SKM-1 treated with dmso at 0.1 percent for 144 hours (cell line): ENCODE measurements at regions not wholly inside any gene's neighbourhood (a gene's known extent, or its start where the extent isn't known, plus 50 kb on each side); places are given as distances from the start of the nearest gene placed in this dataset.
"Not testable (repeated sequence)": the region's sequence is repeated elsewhere in the genome, so short reads cannot be mapped to it uniquely, and the experiment has no call there.

Experiments used
- DNase-seq: peaks from one replicate; lab custom pipeline; 2025; ENCODE audit not compliant: unreplicated experiment; lab: John Stamatoyannopoulos, UW

DNA sequence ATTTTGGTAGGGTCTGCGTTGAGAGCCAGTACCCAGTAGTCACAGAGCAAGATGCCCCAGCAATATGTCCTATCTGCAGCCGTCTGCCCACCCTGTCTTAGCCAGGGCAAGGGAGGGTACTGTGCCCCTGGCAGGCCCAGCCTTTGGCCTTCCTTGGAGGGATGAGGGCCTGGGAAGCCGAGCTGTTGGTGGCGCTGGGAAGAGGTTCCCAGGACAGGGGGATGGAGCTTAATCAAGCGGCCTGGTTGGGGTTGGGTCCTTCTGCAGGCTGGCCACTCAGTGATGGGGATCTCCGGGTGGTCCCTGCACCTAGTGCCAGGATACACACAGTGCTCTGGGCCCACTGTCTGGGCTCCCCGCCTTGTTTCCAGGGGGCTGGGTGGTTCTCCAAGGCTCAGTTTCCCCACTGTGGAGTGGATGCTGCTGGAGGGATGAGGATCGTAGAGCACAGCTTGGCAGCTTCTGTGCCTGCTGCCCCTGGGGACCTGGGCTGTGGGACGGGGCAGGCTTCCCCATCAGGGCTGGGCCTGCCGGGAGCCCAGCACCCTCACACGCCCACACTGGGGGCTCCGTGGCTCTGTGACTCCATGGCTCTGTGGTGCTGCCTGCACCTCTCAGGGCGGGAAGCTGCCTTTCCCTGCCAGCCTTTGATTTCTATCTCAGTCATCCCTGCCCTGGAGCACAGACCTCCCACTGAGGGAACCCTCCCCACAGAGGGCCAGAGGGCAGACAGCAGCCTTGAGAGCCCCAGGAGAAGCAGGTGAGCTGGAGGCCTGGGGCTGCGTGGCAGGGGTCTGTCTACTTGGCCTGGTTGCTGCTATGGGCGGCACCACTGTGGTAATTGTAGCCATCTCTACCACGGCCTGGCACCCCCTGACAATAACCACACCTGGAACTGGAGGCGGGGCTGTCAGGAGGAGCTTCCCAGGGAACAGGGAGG is 357.0 kb downstream of the TMEM121 start:
- no peak for DNase-seq

- DNase-seq, result not testable (repeated sequence)
Measured at GRCh38 chr14:105884192-105884807, 357.9 kb downstream of the TMEM121 start.

DNA sequence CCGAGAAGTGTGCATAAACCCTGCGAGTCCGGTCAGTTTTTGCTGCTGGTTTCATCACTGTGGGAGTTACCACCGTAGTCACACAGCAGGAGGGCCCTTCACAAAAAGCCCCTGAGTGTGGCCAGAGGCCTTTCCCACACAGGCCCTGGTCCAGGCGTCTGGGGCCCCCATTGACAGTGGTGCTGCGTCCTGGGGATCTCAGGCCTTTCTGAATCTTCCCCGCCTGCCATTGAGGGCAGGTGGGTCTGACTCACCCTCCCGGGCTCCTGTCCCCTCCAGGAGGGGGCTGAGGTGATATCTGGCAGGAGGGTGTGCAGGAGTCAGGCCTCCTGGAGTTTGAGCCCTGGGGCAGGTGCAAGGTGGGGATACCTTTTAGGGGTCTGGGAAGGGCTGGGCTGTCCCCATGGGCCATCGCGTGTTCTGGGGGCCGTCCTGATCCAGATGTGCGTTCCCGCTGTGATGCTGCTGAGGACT is 358.5 kb downstream of the TMEM121 start:
- no peak for DNase-seq

- no peak for DNase-seq
Measured at GRCh38 chr14:105885561-105886320, 359.4 kb downstream of the TMEM121 start.

DNA sequence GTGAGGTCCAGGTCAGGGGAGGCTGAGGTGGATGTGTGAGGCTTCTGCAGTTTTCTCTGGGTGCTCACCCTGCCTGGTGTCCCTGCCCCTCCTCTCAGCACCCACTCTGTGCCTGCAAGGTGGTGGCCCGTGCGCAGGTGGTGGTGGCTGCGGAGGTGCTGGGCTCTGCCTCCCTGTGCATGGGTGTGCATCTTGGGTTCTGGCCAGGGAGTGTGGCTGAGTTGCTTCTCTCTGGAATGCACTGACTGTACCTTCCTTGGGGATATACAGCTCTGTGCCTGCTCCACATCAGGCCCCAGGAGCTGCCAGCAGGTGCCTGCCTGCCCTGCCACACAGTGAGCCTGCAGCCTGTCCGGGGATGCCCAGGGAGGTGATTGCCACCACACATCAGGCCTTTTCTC is 360.4 kb downstream of the TMEM121 start:
- DNase-seq, result not testable (repeated sequence)

- DNase-seq, result no peak
Measured at GRCh38 chr14:105887692-105888091, 361.3 kb downstream of the TMEM121 start.

DNA sequence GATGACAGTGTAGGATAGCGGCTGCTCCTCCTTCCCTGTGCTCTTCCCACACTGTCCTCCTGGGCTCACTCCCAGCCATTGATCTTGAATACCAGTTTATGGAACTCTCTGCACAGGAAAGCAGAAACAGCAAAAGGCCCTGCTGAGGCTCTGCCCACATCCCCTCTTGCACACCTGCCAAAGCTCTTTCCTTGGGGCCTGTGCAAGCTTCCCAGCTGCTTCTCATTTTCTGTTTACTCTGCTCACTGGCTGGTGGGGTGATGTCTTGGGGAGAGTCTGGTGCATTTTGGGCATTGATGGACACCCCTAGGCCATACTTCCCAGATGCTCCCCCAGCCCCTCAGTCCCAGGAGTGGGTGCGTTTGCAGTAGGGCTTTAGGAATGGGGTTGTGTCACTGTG is 361.8 kb downstream of the TMEM121 start:
- DNase-seq, result no peak

DNA sequence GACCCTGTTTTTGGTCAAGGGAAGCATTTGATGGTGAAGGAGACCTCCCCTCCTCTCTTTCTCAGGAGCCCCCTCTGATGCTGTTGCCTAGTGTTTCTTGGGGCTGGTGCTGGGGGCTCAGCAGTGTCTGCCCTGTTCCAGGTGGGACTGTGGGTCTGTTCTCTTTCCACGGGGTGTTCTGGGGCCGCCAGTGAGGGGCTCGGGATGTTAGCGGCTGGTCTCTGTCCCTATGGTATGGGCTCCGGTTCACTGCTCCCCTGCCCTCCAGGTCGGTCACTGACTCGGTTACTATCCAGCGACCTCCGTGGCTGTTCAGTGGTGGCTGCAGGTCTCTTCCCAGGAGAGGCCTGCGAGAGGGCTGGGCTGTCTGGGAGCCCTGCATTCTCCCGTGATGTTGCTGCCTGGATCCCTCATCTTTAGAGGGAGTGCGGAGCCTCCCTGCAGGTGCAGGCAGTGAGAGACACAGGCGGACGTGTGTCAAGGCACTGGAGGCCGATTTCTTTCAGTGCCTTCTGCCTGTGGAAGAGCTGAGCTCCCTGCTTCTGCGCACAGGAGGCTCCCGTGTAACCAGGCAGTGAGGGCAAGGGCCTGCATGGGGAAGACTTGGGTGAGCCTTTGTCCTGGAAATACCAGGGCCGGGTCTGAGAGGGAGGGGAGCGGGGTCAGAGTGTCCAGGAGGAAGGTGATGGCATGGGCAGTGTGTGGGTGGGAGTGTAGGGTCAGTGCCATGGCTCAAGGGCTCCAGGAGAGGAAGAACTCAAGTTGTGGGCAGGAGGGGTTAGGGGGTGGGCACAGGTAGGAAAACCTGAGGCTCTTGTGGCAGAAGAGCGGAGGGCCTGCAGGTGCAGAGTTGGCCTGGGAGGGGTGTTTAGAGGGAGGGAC is 362.6 kb downstream of the TMEM121 start:
- DNase-seq, result no peak

DNA sequence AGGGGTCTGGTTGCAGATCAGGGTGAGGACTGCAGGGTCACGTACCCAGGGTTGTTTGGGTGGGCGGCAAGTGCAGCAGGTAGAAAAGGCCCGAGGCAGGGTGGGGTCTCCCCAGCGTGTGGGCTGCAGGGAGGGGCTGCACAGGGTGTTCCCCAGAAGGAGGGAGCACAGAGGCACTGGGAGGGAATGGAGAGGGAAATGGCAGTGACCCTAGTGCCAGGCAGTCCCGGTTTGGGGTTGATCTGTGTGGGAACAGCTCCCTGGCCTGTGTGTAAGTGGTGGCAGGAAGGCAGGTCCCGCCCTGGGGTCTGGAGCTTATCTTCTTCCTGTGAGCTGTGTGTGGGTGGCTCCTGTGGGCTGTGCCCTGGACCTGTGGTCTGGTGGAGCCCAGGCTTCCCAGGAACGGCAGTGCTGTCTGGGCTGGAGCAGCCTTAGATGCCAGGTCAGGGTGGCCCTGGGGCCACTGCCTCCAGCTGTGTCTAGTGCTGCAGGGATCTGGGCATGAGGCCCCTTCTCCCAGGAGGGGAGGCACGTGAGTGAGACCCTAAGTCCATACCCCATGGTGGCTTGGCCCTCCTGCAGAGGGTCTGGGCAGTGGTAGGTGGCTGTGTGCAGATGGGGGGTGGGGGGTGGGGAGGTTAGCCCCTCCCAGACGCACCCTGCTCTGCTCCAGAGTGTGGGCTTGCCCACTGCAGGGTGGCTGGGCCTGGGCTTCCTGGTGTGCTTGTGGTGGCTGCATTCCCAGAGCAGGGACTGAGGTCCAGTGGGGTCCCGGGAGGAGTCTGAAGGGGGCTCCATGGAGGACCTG is 363.5 kb downstream of the TMEM121 start:
- DNase-seq, result no peak

- DNase-seq, result no peak
Measured at GRCh38 chr14:105890474-105891220, 364.3 kb downstream of the TMEM121 start.

DNA sequence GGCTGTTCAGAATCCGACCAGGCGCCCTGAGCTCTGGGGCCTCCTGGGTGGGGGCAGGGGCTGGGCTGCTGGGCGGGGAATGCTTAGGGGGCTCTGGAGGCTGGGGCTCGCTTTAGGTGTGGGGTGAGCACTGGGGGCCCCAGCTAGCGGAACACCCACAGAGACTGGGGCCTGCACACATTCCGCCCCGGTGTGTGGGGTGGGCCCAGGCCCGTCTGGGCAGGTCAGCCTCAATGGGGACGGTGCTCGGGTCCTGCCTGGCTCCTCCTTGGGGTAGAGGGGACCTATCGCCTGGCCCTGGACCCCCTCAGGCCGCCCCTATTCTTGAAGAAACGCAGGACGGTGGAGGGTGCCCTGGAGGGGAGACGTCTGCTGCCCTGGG is 364.8 kb downstream of the TMEM121 start:
- no peak for DNase-seq

GRCh38 chr14:105891631-105892452 is 365.5 kb downstream of the TMEM121 start:
- DNase-seq, result no peak

DNA sequence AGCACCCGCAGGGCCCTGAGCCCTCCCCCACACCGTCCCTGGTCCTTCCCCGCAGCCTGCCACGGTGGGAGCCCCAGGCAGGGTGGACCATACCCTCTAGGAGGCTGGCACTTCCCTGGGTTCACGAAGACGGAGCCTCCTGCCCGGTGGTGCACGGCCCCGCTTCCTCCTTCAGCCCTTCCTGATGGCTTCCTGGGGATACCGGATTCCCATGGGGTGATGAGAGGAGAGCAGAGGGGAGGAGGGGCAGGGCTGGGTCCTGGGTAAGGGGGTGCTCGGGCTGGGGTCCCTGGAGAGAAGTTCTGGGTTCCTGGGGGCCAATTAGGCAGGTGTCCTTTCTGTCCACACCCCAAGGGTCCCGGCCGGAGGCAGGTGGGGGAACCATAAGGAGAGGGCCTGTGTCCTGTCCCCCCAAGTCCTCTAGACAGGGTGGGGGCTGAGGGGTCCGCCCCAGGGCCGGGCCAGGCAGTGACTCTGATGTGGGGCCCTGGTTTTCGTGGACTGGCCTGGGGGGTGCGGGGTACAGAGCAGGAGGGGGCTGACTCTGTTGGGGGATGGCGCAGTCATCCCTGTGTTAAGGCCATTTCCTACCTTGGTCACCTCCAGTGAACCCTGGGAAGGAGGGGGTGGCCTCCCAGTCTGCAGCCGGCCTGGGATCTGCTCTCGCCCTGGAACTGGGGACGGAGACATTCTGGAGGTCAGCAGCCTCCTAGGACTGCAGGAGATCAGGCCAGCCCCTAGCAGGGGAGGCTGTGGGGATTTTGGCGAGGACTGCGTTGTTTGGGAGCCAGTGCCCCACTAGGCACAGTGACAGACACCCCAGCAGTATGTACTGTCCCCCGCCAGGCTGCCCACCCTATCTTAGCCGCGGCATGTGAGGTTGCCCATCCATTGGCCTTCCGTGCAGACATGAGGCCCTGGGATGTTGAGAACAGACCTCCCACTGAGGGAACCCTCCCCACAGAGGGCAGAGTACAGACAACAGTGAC is 366.4 kb downstream of the TMEM121 start:
- not testable (repeated sequence) for DNase-seq

DNA sequence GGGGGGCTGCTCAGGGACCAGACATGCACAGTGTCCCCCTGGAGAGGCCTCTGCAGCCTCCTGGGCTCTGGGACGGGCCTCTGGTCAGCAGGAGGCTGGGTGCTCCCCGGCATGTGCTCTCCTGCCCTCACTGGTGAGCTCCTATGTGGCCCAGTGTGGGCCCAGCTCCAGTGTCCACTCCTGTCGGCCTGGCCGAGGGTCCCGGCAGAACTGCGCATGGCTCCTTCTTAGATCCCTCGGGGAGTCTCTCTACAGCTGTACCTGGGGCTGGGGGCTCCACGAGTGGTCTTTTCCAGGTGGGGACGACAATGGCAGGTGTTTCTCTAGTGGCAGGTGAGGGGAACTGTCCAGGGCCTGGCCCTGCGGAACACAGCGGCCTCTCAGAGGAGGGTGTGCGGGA is 367.3 kb downstream of the TMEM121 start:
- not testable (repeated sequence) for DNase-seq

DNA sequence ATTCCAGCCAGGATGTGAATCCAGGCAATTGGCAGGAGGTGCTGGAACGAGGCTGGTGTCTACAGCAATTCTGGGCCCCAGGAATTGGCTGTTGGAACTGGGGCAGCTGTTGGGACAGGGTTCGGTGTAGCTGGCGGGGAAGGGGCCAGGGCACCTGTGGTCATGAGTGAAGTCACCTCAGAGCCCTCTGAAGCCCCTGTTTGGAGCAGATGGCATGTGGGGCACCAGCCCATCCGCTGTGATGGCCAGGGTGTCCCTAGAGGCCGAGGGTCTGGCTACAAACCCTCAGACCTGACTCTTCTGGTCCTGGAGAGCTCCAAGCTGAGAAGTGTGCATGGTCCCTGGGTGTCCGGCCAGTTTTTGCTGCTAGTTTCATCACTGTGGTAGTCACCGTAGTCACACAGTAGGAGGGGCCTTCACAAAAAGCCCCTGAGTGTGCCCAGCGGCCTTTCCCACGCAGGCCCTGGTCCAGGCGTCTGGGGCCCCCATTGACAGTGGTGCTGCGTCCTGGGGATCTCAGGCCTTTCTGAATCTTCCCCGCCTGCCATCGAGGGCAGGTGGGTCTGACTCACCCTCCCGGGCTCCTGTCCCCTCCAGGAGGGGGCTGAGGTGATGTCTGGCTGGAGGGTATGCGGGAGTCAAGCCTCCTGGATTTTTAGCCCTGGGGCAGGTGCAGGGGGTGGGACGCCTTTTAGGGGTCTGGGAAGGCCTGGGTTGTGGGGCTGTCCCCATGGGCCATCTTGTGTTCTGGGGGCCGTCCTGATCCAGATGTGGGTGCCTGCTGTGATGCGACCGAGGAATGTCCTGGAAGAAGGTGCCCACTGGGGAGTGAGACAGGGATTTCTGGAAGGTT is 368.0 kb downstream of the TMEM121 start:
- no peak for DNase-seq
